HL-60/S4 treated with phorbol 12-myristate 13-acetate at 8.2 ng/mL for 4 days and 3 days (cell line): ENCODE measurements at regions not wholly inside any gene's neighbourhood (a gene's known extent, or its start where the extent isn't known, plus 50 kb on each side); places are given as distances from the start of the nearest gene placed in this dataset.

Experiments
- in situ Hi-C: fragments of 300-500 bp; cut with MboI; formaldehyde crosslinking; loops from 2 replicates; pipeline ENCODE4 v1.15.0; 2022; ENCODE audit warnings: low sequenced_read_pairs

DNA sequence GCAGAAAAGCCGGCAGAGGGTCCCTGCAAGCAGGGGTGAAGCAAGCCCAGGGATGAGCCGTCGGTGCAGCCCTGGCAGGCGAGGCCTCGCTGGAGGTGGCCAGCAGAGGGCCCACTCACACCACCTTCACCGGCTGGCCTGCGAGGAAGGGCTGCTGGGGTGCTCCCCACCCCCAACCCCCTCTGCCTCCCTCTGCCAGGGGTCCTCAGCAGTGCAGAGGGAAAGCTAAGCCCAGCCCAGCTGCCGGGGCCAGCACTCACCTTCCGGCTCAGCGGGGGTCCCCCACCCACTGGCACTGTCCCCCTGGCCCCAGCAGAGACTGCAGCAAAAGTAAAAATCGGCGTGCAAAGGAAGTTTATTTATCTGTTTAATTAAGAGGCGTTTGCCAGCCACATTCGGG lies 113.4 kb downstream of the ENGASE start:
- in situ Hi-C loops = no loop called here

DNA sequence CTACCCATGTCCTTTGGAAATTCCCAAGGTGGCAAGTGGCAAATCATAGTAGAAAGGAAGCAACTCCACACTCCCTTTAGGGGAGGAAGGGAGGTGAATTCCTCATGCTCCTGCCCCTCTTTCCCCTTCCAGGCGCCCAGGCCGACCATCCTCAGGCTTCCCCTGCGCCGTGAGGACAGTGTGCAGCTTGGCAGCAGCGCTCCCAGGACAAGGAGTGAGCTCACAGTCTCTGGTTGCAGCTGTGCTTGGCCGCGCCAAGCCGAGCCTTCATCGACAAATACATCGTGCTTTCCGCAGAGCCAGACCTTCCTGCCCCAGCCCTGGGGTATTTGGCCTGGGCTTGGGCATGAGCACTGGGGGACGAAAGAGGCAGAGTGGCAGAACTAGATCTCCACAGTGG lies 112.6 kb downstream of the ENGASE start:
- in situ Hi-C loops = no loop called here

DNA sequence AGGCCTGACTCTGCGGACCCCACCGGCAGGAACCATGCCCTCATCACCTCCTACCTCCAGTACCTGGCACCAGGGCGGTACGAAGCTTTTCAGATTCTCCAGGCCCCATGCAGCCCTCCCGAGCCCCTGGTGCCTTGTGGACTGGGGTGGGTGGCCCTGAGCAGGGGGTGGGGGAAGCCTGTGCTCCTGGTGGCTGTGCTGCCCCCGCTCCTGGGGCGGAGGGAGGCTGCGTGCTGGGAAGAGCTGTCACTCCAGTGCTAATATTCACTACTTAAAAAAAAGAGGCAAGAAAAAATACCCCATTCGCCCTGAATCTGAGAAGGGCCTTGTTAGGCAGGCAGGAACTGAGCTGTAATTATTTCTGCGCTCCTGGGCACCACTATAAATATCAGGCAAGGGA lies 111.8 kb downstream of the ENGASE start:
- in situ Hi-C loops = no loop called here

DNA sequence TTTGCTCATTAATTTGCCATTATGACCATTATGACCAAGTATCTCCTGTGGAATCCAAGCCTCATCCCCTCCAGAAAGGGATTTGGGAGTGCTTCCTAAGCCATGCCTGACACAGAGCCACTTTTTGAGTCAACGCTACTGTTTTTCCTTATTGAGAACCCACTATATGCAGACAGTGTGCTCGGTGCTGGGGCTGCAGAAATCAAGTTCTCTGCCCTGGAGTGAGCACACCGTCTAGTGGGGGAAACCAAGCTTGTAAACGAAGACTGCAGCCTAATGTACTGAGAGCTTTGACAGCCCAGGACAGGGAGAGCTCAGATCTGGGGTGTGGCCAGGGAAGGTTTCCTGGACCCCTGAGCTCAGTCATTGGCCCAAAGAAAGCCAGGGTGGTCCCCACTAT lies 111.0 kb downstream of the ENGASE start:
- in situ Hi-C loops = no loop called here

DNA sequence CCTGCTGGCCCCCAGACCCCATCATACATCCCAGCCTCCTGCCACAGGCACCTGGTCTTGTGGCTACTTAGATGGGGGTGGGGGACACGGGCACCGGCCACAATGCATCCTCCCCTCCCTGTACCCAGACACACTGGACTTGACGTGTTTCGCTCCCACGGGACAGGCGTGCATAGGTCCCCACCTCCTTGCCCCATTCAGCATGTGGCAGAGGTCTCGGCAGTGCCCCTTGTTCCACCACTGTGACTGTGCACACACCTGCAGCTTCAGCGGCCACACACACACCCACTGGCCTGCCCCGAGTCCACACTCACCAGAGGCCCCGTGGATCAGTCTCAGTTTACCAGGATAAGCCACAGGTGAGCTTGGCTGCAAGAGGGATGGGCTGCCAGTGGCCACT lies 109.6 kb downstream of the ENGASE start:
- in situ Hi-C loops = no loop called here

DNA sequence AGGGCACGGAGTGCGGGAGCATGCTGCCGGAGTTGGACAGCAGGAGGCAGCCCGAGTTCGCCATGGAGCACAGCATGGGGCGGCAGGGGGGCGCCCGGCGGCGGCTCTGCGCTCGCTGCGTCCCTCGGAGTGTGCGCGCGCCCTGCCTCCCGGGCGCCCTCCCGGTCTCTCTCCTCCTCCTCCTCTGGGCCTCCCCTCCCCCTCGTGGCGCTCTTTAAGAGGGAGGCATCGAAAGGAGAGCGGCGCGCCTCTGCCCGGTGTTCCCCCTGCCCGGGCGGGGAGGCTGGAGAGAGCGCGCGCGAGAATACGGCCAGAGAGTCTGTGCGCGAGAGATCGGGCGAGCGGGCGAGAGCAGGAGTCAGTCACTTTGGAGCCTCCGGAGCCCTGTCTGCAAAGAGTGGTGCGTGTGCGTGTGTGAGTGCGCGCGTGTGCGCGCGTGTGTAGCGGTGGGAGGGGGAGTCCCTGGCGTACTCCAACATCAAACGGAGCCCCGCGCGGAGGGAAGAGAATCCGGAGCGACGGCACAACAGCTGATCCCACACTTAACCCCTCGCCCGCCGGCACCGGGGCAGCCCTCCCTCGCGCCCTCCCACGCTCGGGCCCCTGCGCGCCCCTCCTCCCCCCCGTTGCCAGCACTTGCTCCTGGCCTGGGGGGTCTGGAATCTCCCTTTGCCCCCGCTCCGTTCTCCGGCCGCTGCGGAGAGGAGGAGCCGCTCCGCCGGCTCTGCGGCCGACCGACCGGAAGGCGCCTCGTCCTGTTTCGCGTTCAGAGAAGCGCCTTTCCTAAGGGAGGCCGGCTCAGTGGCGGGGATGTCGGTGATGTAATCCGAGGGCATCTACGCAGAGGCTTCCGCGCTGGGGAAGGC lies 108.9 kb downstream of the ENGASE start:
- in situ Hi-C loops = no loop called here

DNA sequence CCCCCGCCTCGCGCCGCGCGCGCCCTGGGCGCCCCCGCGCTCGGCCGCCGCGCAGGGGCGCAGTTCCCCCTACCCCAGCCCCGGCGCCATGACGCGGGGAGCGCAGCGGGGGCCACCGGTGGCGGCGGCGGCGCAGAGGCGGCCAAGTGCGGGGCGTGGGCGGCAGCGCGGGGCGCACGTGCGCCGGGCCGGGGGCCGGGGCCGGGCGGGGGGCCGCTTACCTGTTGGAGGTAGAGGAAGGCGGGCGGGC lies 108.3 kb downstream of the ENGASE start:
- in situ Hi-C loops = no loop called here

DNA sequence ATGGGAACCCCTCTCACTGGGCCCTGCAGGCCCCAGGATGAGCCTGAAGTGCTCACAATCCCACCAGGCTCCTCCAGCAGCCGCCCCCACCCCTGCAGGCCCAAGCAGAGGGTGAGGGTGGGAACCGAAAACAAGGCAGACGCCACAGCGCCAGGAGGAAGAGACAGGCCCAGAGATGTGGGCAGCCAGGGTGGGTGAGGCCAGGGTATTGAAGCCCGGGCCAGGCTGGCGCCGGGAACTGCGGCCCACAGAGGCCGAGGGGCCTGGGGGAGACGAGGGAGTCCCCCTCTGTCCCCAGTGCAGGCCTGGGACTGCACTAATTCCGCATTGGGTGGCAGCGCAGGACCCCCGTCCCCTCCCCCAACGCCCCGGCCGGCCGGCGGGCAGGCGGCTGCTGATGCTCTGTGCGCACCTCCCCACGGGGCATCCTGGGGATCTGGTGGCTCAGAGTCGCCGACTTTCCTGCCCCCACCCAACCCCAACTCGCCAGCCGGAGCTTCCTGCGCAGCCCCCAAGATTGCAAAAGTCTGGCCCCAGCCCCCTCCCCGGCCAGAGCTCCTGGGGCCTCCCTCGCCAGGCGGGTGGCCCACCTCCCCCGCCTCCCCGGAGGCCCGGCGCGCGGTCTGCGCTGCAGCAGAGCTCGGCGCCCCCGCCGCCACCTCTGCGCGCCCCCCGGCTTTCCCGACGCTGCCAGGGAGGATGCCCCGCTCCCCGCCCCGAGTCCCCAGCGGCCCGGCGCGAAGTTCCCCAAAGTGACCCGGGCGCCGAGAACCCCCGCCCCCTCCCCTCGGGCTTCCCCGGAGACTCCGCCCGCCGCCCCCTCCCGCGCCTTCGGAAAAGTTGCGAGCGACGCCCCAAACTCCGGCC lies 107.8 kb downstream of the ENGASE start:
- in situ Hi-C loops = no loop called here

DNA sequence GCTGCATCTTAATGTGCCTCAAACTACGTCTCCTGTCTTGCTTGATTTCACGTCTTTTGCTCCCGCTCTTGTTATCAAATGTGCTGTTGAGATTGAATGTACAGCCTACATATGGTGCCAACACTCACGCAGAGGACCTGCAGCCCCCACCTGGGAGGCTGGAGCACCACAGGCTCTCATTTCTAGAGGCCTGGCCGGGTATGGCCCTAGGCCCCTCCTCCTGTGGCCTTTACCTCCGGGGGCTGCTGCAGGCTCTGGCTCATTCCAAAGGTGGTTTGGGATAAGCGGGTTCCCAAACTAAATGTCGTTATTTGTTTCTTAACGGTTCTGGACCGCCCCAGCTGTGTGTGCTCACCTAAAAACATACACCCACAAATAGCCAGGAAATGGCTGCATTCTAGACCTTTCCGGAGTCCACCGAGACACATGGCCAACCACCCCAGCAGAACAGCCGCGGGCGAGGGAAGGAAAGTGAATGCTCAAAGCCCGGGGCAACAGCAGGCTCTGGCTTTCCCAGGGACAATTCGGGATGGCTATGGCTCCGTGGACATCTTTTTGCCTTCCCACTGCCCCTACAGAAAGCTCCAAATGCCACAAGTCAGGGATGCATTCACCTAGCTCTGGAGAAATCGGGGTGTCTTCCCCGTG lies 105.9 kb downstream of the ENGASE start:
- in situ Hi-C loops = no loop called here

DNA sequence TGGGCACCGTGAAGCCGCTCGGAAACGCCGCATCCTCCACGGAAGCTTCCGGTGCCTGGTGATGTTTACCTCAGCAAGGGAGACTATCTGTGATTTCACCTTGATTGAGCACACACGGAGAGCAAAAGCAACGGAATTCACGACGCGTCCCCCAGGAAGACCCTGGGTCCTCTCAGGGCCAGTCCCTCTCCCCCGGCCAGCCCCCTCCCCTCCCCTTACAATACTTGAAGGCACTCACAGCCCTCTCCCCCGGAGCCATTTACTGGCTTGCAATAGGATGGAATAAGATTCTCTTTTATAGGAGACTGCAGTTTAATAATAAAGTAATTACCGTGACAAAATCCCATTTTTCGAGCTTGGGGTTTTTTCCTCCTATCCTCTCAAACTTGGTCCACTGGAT lies 104.7 kb downstream of the ENGASE start:
- in situ Hi-C loops = no loop called here

DNA sequence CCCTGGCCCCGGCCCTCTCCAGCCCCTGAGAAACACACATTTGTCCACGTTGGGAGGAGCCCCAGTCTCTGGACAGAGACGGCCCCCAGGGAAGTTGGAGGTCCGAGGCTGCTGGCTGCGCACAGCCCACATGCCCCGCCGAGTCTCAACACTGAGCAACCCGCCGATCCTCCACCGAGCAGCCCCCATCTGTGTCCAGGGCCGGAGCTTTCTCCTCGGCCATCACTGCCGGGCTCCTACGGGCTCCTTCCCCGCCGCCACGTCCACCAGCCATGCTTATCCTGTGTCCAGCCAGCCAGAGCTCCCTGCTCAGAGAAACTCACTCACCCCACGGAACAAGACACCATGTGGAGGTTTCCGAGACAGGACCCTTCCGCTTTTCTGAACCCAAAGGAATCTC lies 103.3 kb downstream of the ENGASE start:
- in situ Hi-C loops = no loop called here

DNA sequence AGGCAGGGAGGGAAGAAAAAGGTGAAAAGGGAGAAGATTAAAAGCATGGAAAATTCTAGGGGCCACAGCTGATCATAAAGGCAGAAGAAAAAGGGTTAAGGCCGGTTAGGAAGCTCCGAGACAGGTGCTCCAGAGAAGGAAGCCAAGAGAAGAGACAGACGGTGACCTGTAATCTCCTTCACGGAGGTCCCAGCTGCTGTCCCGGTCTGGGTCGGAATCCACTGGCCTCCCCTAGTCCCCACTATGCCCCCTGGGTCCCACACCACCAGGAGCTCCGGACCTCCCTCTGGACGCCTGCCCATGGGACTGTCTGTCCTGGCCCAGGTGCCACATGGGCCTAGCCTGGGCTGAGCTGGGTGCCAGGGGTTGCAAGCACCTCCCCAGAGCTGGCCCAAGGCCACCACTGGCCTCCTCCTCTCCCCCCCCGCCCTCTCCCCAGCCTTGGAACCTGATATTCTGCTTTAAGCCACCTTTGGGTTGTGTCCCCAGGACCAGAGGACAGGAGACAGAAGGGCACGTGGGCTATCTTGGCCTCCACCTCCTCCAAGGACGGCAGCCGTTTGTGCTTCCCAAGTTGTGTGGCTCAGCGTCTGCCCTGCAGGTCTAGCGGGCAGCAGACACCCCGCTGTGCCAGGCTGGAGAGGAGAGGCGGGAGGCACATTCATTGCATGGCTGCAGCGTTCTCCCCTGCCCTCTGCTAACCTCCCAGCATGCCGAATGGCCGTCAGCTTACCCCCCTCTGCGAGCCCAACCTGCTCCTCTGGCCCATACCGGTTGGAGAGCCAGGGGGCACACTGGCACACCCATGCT lies 102.4 kb downstream of the ENGASE start:
- in situ Hi-C loops = no loop called here

DNA sequence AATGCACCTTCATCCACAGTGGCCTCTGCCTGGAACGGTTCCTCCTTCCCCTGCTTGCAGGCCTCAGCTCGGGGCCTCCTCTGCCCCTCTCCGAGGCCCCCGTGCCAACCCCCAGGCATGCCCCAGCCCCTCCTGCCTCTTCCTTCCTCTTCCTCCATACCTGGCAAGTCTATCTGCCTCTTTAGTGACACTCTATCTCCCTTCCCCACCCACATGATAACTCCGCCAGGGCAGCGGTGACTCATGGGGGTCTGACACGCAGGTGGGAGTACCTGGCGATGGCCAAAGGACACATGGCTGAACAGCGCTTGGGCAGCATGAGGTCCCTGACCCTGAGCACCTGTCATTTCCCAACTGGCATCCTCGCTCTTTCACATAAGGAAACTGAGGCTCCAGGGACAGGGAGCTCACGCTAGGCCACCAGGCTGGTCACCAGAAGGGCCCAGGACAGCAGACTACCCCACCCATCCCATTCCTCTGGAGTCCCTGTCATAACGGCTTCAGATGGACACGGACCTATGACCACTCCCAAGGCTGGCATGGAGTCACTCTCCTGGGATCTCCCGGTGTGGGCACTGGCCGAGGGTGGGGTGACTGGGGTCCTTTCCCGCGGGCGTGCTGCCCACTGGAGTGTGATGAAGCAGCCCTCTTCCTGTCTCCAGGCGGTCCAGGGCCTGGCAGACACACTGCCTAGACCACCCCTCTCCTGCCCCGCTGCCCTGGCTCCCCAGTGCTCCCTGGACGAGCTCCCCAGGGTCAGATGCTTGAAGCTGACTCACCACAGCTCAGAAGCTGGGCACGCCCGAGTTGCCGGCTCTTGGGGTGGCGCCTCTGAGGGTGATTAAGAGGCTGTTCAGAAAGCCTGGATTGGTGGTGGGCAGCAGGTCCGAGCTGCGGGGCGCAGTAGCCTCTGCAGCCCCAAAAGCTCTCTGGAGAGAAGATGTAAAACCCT lies 100.6 kb downstream of the ENGASE start:
- in situ Hi-C loops = no loop called here

DNA sequence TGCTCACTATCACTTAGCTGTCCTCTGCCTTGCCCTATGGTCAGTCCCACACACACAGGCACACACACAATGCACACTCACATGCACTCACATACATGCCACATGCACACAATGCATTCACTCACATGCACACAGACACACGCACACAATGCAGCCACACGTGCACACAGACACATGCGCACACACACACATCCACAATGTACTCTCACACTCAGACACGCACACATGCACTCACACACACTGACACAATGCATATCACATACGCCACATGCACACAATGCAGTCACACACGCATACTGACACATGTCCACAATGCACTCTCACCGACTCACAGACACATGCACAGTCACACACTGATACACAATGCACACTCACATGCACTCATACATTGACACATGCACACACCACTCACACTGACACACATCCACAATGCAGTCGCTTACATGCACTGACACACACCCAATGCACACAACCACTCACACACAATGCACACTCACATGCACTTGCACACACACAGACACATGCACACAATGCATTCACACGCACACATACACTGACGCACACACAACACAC lies 99.7 kb downstream of the ENGASE start:
- in situ Hi-C loops = no loop called here

DNA sequence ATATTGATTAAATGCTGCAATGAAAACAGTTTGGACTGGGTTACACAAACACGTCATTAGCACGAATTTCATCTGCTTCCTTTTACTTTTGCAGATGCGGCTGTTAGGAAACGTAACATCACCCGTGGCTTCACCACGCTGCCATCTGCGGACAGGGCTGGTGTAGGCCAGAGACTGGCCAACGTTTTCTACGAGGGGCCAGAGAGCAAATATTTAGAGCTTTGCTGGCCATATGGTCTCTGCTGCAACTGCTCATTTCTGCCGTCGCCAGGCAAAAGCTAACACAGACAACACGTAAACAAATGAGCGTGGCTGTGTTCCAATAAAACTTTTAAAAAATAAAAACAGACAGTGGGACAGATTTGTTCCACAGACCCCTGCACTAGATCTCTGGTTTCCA lies 96.6 kb downstream of the ENGASE start:
- in situ Hi-C loops = no loop called here

DNA sequence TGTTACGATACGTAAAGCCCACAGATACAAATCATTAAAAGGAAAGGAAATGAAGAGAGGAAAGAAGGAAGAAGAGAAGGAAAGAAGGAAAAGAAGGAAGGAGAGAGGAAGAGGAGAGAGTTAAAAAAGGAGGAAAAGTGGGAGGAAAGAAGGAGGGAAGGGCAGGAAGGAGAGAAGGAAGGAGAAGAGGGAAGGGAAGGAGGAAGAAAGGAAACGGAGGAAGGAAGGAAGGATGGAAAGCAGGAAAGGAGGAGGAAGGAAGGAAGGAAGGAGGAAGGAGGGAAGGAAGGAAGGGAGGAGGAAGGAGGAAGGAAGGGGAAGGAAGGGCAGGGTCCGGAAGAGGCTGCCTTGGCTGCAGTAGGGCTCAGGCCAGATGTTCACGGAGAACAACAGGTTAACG lies 95.2 kb downstream of the ENGASE start:
- in situ Hi-C loops = no loop called here

DNA sequence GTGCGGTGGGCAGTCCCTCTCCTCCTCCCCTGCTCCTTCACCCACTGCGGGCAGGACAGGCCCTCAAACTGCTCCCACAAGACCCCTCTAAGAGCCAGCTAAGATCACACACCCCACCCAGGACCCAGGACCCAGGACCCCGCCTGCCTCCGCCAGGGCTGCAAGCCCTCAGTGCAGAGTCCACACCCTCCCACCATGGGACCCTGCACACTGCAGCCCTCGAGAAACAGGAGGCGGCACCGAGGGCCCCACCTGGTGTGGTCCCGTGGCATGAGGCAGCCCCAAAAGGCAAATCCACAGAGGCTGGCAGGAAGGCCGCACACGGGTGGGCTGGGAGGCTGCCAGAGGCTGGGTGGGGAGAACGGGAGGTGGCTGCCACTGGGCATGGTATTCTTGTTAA lies 94.7 kb downstream of the ENGASE start:
- in situ Hi-C loops = no loop called here

DNA sequence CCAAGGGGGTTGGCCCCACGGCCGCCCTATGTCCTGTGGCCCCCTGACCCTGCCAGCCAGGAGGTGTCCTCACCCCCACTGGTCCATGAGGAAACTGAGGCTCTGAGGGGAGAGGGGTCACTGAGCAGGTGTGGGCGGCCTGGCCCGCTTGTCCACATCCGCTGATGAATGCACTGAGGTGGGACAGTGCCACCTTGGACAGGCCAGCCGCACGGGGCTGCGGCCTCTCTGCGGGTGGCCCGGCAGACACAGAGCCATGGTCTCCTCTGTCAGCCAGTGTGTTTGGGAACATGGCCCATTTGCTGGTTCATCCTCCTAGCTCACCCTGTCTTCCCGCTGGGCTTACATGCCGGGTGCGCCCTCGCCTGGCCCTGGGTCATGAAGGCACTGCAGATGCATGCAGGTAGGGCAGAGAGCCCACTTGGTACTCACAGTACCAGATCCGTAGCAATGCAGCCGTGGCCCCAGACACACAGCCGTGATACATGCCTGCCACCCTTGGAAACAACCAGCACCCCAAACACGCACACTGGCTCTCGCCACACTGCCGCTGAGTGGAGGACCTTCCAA lies 93.9 kb downstream of the ENGASE start:
- in situ Hi-C loops = no loop called here

DNA sequence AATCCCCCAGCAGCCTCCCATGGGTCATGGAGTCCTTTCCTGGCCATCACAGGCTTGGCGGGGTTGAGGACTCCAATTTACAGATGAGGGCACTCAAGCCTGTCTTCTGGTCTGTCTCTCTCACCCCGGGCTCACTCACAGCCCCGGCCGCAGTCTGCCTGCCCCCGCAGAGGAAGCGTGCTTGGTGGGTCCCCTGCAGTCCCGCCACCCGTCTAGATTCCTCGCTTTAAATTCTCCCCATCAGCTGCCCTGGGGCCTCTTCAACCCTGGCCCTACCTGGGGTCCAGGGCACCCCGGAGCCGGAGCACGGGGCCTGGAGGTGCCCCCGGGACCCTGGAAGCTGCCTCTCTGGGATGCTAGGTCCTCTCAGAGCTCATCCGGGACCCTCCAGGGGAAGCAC lies 92.9 kb downstream of the ENGASE start:
- in situ Hi-C loops = no loop called here
